GM18498 (cell line): ENCODE measurements at regions not wholly inside any gene's neighbourhood (a gene's known extent, or its start where the extent isn't known, plus 50 kb on each side); places are given as distances from the start of the nearest gene placed in this dataset.
A peak's percentile ranks its signal among the peaks of the same experiment; 100 is the strongest.

Source experiments
- ATAC-seq: cut with Tn5 transposase; IDR thresholded peaks from one replicate; pipeline ENCODE4 v1.9.1; 2021; ENCODE audit warnings: mild to moderate bottlenecking, moderate library complexity; ENCODE audit not compliant: unreplicated experiment

GRCh38 chr5:146940295-146940694 lies 61.7 kb upstream of the PPP2R2B start:
- ATAC-seq = no peak

GRCh38 chr5:146944019-146944418 lies 65.5 kb upstream of the PPP2R2B start:
- ATAC-seq = no peak

GRCh38 chr5:146944764-146945616 lies 66.4 kb upstream of the PPP2R2B start:
- ATAC-seq = no peak

- no peak for ATAC-seq
Observed at GRCh38 chr5:146945617-146946084, 67.1 kb upstream of the PPP2R2B start.

- peak; percentile 47 for ATAC-seq
Observed at GRCh38 chr5:146947181-146947941, 68.8 kb upstream of the PPP2R2B start.

- ATAC-seq = no peak
Observed at GRCh38 chr5:146948666-146949065, 70.1 kb upstream of the PPP2R2B start.

- no peak for ATAC-seq
Observed at GRCh38 chr5:146952168-146952567, 73.6 kb upstream of the PPP2R2B start.

GRCh38 chr5:146956217-146956616 lies 77.7 kb upstream of the PPP2R2B start:
- no peak for ATAC-seq

- no peak for ATAC-seq
Observed at GRCh38 chr5:146959360-146959759, 80.8 kb upstream of the PPP2R2B start.

- no peak for ATAC-seq
Observed at GRCh38 chr5:146962801-146963355, 84.3 kb upstream of the PPP2R2B start.

GRCh38 chr5:146965761-146966659 lies 87.5 kb upstream of the PPP2R2B start:
- ATAC-seq = peak; percentile 98

- no peak for ATAC-seq
Observed at GRCh38 chr5:146967646-146968045, 89.1 kb upstream of the PPP2R2B start.

GRCh38 chr5:146971401-146971800 lies 92.8 kb upstream of the PPP2R2B start:
- ATAC-seq = no peak

GRCh38 chr5:146986469-146986868 lies 107.9 kb upstream of the PPP2R2B start:
- ATAC-seq = no peak

GRCh38 chr5:146993876-146994530 lies 115.4 kb upstream of the PPP2R2B start:
- ATAC-seq = no peak

- no peak for ATAC-seq
Observed at GRCh38 chr5:146995878-146996277, 117.3 kb upstream of the PPP2R2B start.

- no peak for ATAC-seq
Observed at GRCh38 chr5:147015405-147015804, 136.8 kb upstream of the PPP2R2B start.

- ATAC-seq = no peak
Observed at GRCh38 chr5:147017191-147017590, 138.6 kb upstream of the PPP2R2B start.

- no peak for ATAC-seq
Observed at GRCh38 chr5:147017621-147018020, 139.1 kb upstream of the PPP2R2B start.

- no peak for ATAC-seq
Observed at GRCh38 chr5:147018812-147019211, 140.3 kb upstream of the PPP2R2B start.
